Endodermal cell (in vitro differentiated cells): ENCODE measurements at regions not wholly inside any gene's neighbourhood (a gene's known extent, or its start where the extent isn't known, plus 50 kb on each side); places are given as distances from the start of the nearest gene placed in this dataset.
A peak's percentile ranks its signal among the peaks of the same experiment; 100 is the strongest.

Source experiments
- DNase-seq: peaks from one replicate; pipeline ENCODE4 v3.0.0-alpha.2; 2017
- H3K27ac ChIP-seq: 2 replicates; pipeline ENCODE4 v1.5.1; 2013; ENCODE audit warnings: mild to moderate bottlenecking, low read depth, low read length, moderate library complexity
- H3K27me3 ChIP-seq: 2 replicates; pipeline ENCODE4 v1.6.1; 2013; ENCODE audit warnings: mild to moderate bottlenecking, low read length, moderate library complexity; ENCODE audit not compliant: insufficient read depth, control insufficient read depth, poor library complexity, severe bottlenecking
- H3K36me3 ChIP-seq: 2 replicates; pipeline ENCODE4 v1.7.0; 2013; ENCODE audit warnings: mild to moderate bottlenecking, low read length, moderate library complexity; ENCODE audit not compliant: control insufficient read depth, insufficient read depth
- H3K4me1 ChIP-seq: one replicate; pipeline ENCODE4 v1.7.0; 2013; ENCODE audit warnings: low read length; ENCODE audit not compliant: control insufficient read depth, insufficient read depth
- H3K4me3 ChIP-seq: 2 replicates; pipeline ENCODE4 v1.5.1; 2013; ENCODE audit warnings: mild to moderate bottlenecking, low read length, moderate library complexity
- H3K9ac ChIP-seq: 2 replicates; pipeline ENCODE4 v1.6.1; 2013; ENCODE audit warnings: mild to moderate bottlenecking, low read length, moderate library complexity; ENCODE audit not compliant: poor library complexity, severe bottlenecking; ENCODE audit errors: extremely low read depth
- H3K9me3 ChIP-seq: 2 replicates; pipeline ENCODE4 v1.6.1; 2013; ENCODE audit warnings: mild to moderate bottlenecking, low read length, moderate library complexity; ENCODE audit not compliant: control insufficient read depth
- H3K27ac Mint-ChIP-seq: 2 replicates; pipeline ENCODE4 v1.8.0; 2020; ENCODE audit warnings: mixed read lengths
- H3K27me3 Mint-ChIP-seq: 2 replicates; pipeline ENCODE4 v1.8.0; 2021; ENCODE audit warnings: mild to moderate bottlenecking, mixed read lengths; ENCODE audit not compliant: insufficient read depth
- H3K36me3 Mint-ChIP-seq: 2 replicates; pipeline ENCODE4 v1.8.0; 2020; ENCODE audit warnings: low read depth, mixed read lengths
- H3K4me1 Mint-ChIP-seq: 2 replicates; pipeline ENCODE4 v1.8.0; 2020; ENCODE audit warnings: mixed read lengths
- H3K4me3 Mint-ChIP-seq: 2 replicates; pipeline ENCODE4 v1.8.0; 2020; ENCODE audit warnings: mild to moderate bottlenecking, moderate library complexity, mixed read lengths
- H3K9me3 Mint-ChIP-seq: 2 replicates; pipeline ENCODE4 v1.8.0; 2020; ENCODE audit warnings: mild to moderate bottlenecking, mixed read lengths
- CTCF ChIP-seq: fragments of 200-600 bp; sonication (generic); conservative IDR thresholded peaks from 2 replicates; pipeline ENCODE4 v1.5.0; 2021; ENCODE audit warnings: antibody characterized with exemption, mild to moderate bottlenecking
- WGBS, 2 experiments: methylation state at CpG; one replicate each; pipeline versions ENCODE4 v1.1.5 to v1.1.7; 2013; ENCODE audit warnings: missing lambda C conversion rate in 2 of 2, mixed read lengths in 1 of 2; ENCODE audit not compliant: insufficient coverage in 1 of 2, insufficient read length in 1 of 2; 5-methylcytosine and 5-hydroxymethylcytosine counted together

DNA sequence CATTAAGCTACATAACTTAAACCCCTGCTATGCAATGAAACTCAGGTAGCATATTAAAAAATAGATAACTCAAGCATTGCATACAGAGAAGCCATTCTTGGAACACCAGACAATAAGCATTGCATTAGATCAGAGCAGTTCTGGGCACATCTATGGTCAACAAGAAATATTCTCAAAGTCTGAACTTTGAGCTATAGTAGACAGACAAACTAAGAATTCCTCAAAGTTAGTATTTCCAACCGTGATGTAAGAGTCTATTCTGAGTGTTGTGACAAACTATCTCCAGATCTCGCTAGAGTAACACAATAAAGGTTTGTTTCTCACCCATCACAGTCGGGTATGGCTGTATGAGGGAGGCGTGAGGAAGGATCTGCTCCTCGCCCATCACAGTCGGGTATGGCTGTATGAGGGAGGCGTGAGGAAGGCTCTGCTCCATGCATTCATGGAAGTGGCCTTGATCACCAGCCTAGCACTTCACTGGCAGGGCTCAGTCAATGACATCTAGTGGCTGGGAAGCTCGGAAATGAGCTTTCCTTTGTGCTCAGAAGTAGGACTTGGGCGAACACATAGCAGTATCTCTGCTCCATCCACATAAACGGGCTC is 61.6 kb upstream of the ANKRD1 start:
- H3K27ac ChIP-seq = no peak overlapping the region
- TF ChIP-seq CTCF = no peak
- H3K4me1 Mint-ChIP-seq = peaks cover 49% of the 10 kb centered on the region
- H3K9me3 Mint-ChIP-seq = no peaks in the 10 kb centered on the region
- H3K4me3 ChIP-seq = no peak overlapping the region
- H3K4me3 Mint-ChIP-seq = no peak overlapping the region
- no peaks in the 10 kb centered on the region for H3K36me3 Mint-ChIP-seq
- H3K27me3 Mint-ChIP-seq = peaks cover 36% of the 10 kb centered on the region
- no peaks in the 10 kb centered on the region for H3K27me3 ChIP-seq
- DNase-seq = no peak
- WGBS, 2 experiments = 93 to 95% methylated on average over 7 to 10 of the region's 10 CpGs
- no peak overlapping the region for H3K9ac ChIP-seq
- peaks cover 33% of the 10 kb centered on the region for H3K4me1 ChIP-seq
- H3K27ac Mint-ChIP-seq = no peak overlapping the region
- H3K9me3 ChIP-seq = no peaks in the 10 kb centered on the region
- H3K36me3 ChIP-seq = no peaks in the 10 kb centered on the region

- Histone ChIP-seq H3K4me3 (no peak overlapping the region), H3K4me1 (peaks cover 26% of the 10 kb centered on the region), H3K9me3 (no peaks in the 10 kb centered on the region), H3K9ac (no peak overlapping the region), H3K27ac (no peak overlapping the region), H3K27me3 (no peaks in the 10 kb centered on the region), H3K36me3 (no peaks in the 10 kb centered on the region)
- no peak for TF ChIP-seq CTCF
- Mint-ChIP-seq H3K9me3 (no peaks in the 10 kb centered on the region), H3K27me3 (peaks cover 35% of the 10 kb centered on the region), H3K36me3 (no peaks in the 10 kb centered on the region), H3K27ac (no peak overlapping the region), H3K4me1 (peaks cover 44% of the 10 kb centered on the region), H3K4me3 (no peak overlapping the region)
- no peak for DNase-seq
- 90 to 92% methylated on average over 4 to 6 of the region's 6 CpGs for WGBS, 2 experiments
Observed at GRCh38 chr10:90983914-90984549, 63.1 kb upstream of the ANKRD1 start.

DNA sequence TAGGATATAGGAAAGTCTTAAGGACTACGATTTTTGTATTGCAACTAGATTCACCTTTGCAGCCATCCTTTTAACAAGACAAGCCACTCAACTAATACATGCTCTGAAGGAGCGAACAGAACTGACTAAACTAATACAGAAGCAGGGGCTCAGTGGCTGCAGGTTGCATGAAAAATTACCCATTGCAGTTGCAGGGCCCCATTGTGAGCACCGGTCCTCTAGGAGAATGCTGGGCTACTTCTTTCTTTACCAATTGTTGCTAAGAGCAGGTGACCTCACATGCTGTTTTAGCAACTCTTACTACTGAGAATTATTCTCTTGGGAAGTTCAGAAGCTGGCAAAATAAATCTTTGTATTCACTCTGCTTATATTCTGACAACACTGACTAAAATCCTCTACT is 64.0 kb upstream of the ANKRD1 start:
- H3K9ac ChIP-seq = no peak overlapping the region
- no peaks in the 10 kb centered on the region for H3K9me3 Mint-ChIP-seq
- 80 to 100% methylated on average over 2 to 3 of the region's 3 CpGs for WGBS, 2 experiments
- H3K27ac ChIP-seq = no peak overlapping the region
- no peaks in the 10 kb centered on the region for H3K36me3 Mint-ChIP-seq
- no peaks in the 10 kb centered on the region for H3K36me3 ChIP-seq
- no peaks in the 10 kb centered on the region for H3K9me3 ChIP-seq
- peaks cover 26% of the 10 kb centered on the region for H3K4me1 ChIP-seq
- peaks cover 32% of the 10 kb centered on the region for H3K27me3 Mint-ChIP-seq
- DNase-seq = no peak
- H3K4me1 Mint-ChIP-seq = peaks cover 44% of the 10 kb centered on the region
- peak overlapping the region; percentile 32 for H3K4me3 ChIP-seq
- no peak overlapping the region for H3K27ac Mint-ChIP-seq
- TF ChIP-seq CTCF = no peak
- no peaks in the 10 kb centered on the region for H3K27me3 ChIP-seq
- H3K4me3 Mint-ChIP-seq = no peak overlapping the region
